HG03342 (cell line): ENCODE measurements at regions not wholly inside any gene's neighbourhood (a gene's known extent, or its start where the extent isn't known, plus 50 kb on each side); places are given as distances from the start of the nearest gene placed in this dataset.

Experiments used
- ATAC-seq: cut with Tn5 transposase; IDR thresholded peaks from one replicate; pipeline ENCODE4 v1.9.1; 2021; ENCODE audit warnings: mild to moderate bottlenecking, moderate library complexity; ENCODE audit not compliant: unreplicated experiment

- ATAC-seq, result no peak
Observed at GRCh38 chr13:69579351-69579750, 528.3 kb upstream of the ATXN8OS start.

GRCh38 chr13:69571606-69572323 lies 535.9 kb upstream of the ATXN8OS start:
- ATAC-seq, result no peak

- ATAC-seq, result no peak
Observed at GRCh38 chr13:69567514-69567913, 540.1 kb upstream of the ATXN8OS start.

- no peak for ATAC-seq
Observed at GRCh38 chr13:69566104-69566716, 541.4 kb upstream of the ATXN8OS start.

GRCh38 chr13:69565334-69565733 lies 542.3 kb upstream of the ATXN8OS start:
- ATAC-seq, result peak; percentile 94

GRCh38 chr13:69556540-69557196 lies 551.0 kb upstream of the ATXN8OS start:
- ATAC-seq, result no peak

- no peak for ATAC-seq
Observed at GRCh38 chr13:69553976-69554375, 553.6 kb upstream of the ATXN8OS start.

- ATAC-seq, result no peak
Observed at GRCh38 chr13:69551193-69551592, 556.4 kb upstream of the ATXN8OS start.

GRCh38 chr13:69547780-69548179 lies 559.8 kb upstream of the ATXN8OS start:
- no peak for ATAC-seq

- no peak for ATAC-seq
Observed at GRCh38 chr13:69545551-69545950, 562.1 kb upstream of the ATXN8OS start.

- no peak for ATAC-seq
Observed at GRCh38 chr13:69524459-69525150, 583.0 kb upstream of the ATXN8OS start.

GRCh38 chr13:69496981-69497380 lies 610.6 kb upstream of the ATXN8OS start:
- ATAC-seq, result no peak

GRCh38 chr13:69495096-69495495 lies 612.5 kb upstream of the ATXN8OS start:
- ATAC-seq, result no peak

- no peak for ATAC-seq
Observed at GRCh38 chr13:69487576-69487975, 620.0 kb upstream of the ATXN8OS start.

- ATAC-seq, result no peak
Observed at GRCh38 chr13:69485991-69486592, 621.5 kb upstream of the ATXN8OS start.

GRCh38 chr13:69477451-69477850 lies 630.2 kb upstream of the ATXN8OS start:
- ATAC-seq, result no peak

- no peak for ATAC-seq
Observed at GRCh38 chr13:69474011-69474685, 633.5 kb upstream of the ATXN8OS start.

- no peak for ATAC-seq
Observed at GRCh38 chr13:69468624-69469023, 639.0 kb upstream of the ATXN8OS start.

GRCh38 chr13:69461397-69461796 lies 646.2 kb upstream of the ATXN8OS start:
- no peak for ATAC-seq

- no peak for ATAC-seq
Observed at GRCh38 chr13:69459346-69459745, 648.3 kb upstream of the ATXN8OS start.

- no peak for ATAC-seq
Observed at GRCh38 chr13:69458013-69458412, 649.6 kb upstream of the ATXN8OS start.
